ENCODE measurements at regions not wholly inside any gene's neighbourhood (a gene's known extent, or its start where the extent isn't known, plus 50 kb on each side); places are given as distances from the start of the nearest gene placed in this dataset.

- Histone ChIP-seq H3K4me3 (ENCODE audit: extremely low read depth, insufficient read depth, low read length, poor library complexity, severe bottlenecking) (no peak overlapping the region), H3K36me3 (ENCODE audit: control insufficient read depth, insufficient read depth, low read length) (no peaks in the 10 kb centered on the region), H3K27ac (ENCODE audit: low read depth, low read length, severe bottlenecking) (no peak overlapping the region), H3K9me3 (ENCODE audit: control insufficient read depth, low read length) (no peaks in the 10 kb centered on the region), H3K4me1 (ENCODE audit: control insufficient read depth, insufficient read depth, low read length, poor library complexity, severe bottlenecking) (no peaks in the 10 kb centered on the region)
- 94 to 100% methylated on average over 4 of the region's 5 CpGs for WGBS, 2 experiments (ENCODE audit: insufficient coverage in 2 of 2)
These were observed 313.0 kb upstream of the SLC7A11 start for GRCh38 chr4:138555108-138555507.

- no peak overlapping the region for H3K4me3 ChIP-seq (ENCODE audit: extremely low read depth, insufficient read depth, low read length, poor library complexity, severe bottlenecking)
- WGBS, 2 experiments (ENCODE audit: insufficient coverage in 2 of 2), result 90 to 91% methylated on average over 12 to 32 of the region's 49 CpGs
- H3K36me3 ChIP-seq (ENCODE audit: control insufficient read depth, insufficient read depth, low read length), result no peaks in the 10 kb centered on the region
- no peak overlapping the region for H3K27ac ChIP-seq (ENCODE audit: low read depth, low read length, severe bottlenecking)
- H3K4me1 ChIP-seq (ENCODE audit: control insufficient read depth, insufficient read depth, low read length, poor library complexity, severe bottlenecking), result no peaks in the 10 kb centered on the region
- no peaks in the 10 kb centered on the region for H3K9me3 ChIP-seq (ENCODE audit: control insufficient read depth, low read length)
These were observed 311.1 kb upstream of the SLC7A11 start for GRCh38 chr4:138553001-138553845.

- 86 to 100% methylated on average over 1 of the region's 1 CpG for WGBS, 2 experiments (ENCODE audit: insufficient coverage in 2 of 2)
- Histone ChIP-seq H3K4me1 (ENCODE audit: control insufficient read depth, insufficient read depth, low read length, poor library complexity, severe bottlenecking) (peaks cover 4% of the 10 kb centered on the region), H3K9me3 (ENCODE audit: control insufficient read depth, low read length) (no peaks in the 10 kb centered on the region), H3K4me3 (ENCODE audit: extremely low read depth, insufficient read depth, low read length, poor library complexity, severe bottlenecking) (no peak overlapping the region), H3K36me3 (ENCODE audit: control insufficient read depth, insufficient read depth, low read length) (no peaks in the 10 kb centered on the region), H3K27ac (ENCODE audit: low read depth, low read length, severe bottlenecking) (no peak overlapping the region)
These were observed 300.1 kb upstream of the SLC7A11 start for GRCh38 chr4:138542191-138542776.

- WGBS, 2 experiments (ENCODE audit: insufficient coverage in 2 of 2), result 69 to 92% methylated on average over 2 to 3 of the region's 4 CpGs
- peaks cover 4% of the 10 kb centered on the region for H3K4me1 ChIP-seq (ENCODE audit: control insufficient read depth, insufficient read depth, low read length, poor library complexity, severe bottlenecking)
- H3K4me3 ChIP-seq (ENCODE audit: extremely low read depth, insufficient read depth, low read length, poor library complexity, severe bottlenecking), result no peak overlapping the region
- no peaks in the 10 kb centered on the region for H3K9me3 ChIP-seq (ENCODE audit: control insufficient read depth, low read length)
- no peaks in the 10 kb centered on the region for H3K36me3 ChIP-seq (ENCODE audit: control insufficient read depth, insufficient read depth, low read length)
- H3K27ac ChIP-seq (ENCODE audit: low read depth, low read length, severe bottlenecking), result no peak overlapping the region
These were observed 298.1 kb upstream of the SLC7A11 start for GRCh38 chr4:138540056-138540800.

- Histone ChIP-seq H3K27ac (ENCODE audit: low read depth, low read length, severe bottlenecking) (no peak overlapping the region), H3K4me1 (ENCODE audit: control insufficient read depth, insufficient read depth, low read length, poor library complexity, severe bottlenecking) (peaks cover 4% of the 10 kb centered on the region)
- no CpG with 5 or more reads among the region's 2 CpGs for WGBS, 2 experiments (ENCODE audit: insufficient coverage in 2 of 2)
These were observed 296.6 kb upstream of the SLC7A11 start for GRCh38 chr4:138538743-138539142.

GRCh38 chr4:138537731-138538490, 295.8 kb upstream of the SLC7A11 start:
- Histone ChIP-seq H3K4me1 (ENCODE audit: control insufficient read depth, insufficient read depth, low read length, poor library complexity, severe bottlenecking) (peaks cover 4% of the 10 kb centered on the region), H3K27ac (ENCODE audit: low read depth, low read length, severe bottlenecking) (no peak overlapping the region), H3K4me3 (ENCODE audit: extremely low read depth, insufficient read depth, low read length, poor library complexity, severe bottlenecking) (no peak overlapping the region), H3K9me3 (ENCODE audit: control insufficient read depth, low read length) (no peaks in the 10 kb centered on the region), H3K36me3 (ENCODE audit: control insufficient read depth, insufficient read depth, low read length) (no peaks in the 10 kb centered on the region)
- 85% methylated on average over 2 of the region's 4 CpGs; no CpG with 5 or more reads in 1 of the 2 experiments for WGBS, 2 experiments (ENCODE audit: insufficient coverage in 2 of 2)

More at GRCh38 chr4:138538743-138539142, 296.6 kb upstream of the SLC7A11 start:
- no peak overlapping the region for H3K4me3 ChIP-seq (ENCODE audit: extremely low read depth, insufficient read depth, low read length, poor library complexity, severe bottlenecking)
- no peaks in the 10 kb centered on the region for H3K36me3 ChIP-seq (ENCODE audit: control insufficient read depth, insufficient read depth, low read length)
- no peaks in the 10 kb centered on the region for H3K9me3 ChIP-seq (ENCODE audit: control insufficient read depth, low read length)

GRCh38 chr4:138535316-138535715, 293.2 kb upstream of the SLC7A11 start:
- no peak overlapping the region for H3K27ac ChIP-seq (ENCODE audit: low read depth, low read length, severe bottlenecking)
- WGBS, 2 experiments (ENCODE audit: insufficient coverage in 2 of 2), result 67% methylated on average over 1 of the region's 2 CpGs

GRCh38 chr4:138522366-138522765, 280.2 kb upstream of the SLC7A11 start:
- H3K4me1 ChIP-seq (ENCODE audit: control insufficient read depth, insufficient read depth, low read length, poor library complexity, severe bottlenecking), result no peaks in the 10 kb centered on the region
- WGBS, 2 experiments (ENCODE audit: insufficient coverage in 2 of 2), result 29 to 75% methylated on average over 1 of the region's 1 CpG
- no peaks in the 10 kb centered on the region for H3K9me3 ChIP-seq (ENCODE audit: control insufficient read depth, low read length)
- H3K27ac ChIP-seq (ENCODE audit: low read depth, low read length, severe bottlenecking), result no peak overlapping the region
- no peaks in the 10 kb centered on the region for H3K36me3 ChIP-seq (ENCODE audit: control insufficient read depth, insufficient read depth, low read length)
- H3K4me3 ChIP-seq (ENCODE audit: extremely low read depth, insufficient read depth, low read length, poor library complexity, severe bottlenecking), result no peak overlapping the region

More at GRCh38 chr4:138535316-138535715, 293.2 kb upstream of the SLC7A11 start:
- H3K9me3 ChIP-seq (ENCODE audit: control insufficient read depth, low read length), result no peaks in the 10 kb centered on the region
- H3K36me3 ChIP-seq (ENCODE audit: control insufficient read depth, insufficient read depth, low read length), result no peaks in the 10 kb centered on the region
- no peak overlapping the region for H3K4me3 ChIP-seq (ENCODE audit: extremely low read depth, insufficient read depth, low read length, poor library complexity, severe bottlenecking)
- H3K4me1 ChIP-seq (ENCODE audit: control insufficient read depth, insufficient read depth, low read length, poor library complexity, severe bottlenecking), result no peaks in the 10 kb centered on the region

GRCh38 chr4:138521809-138522208, 279.7 kb upstream of the SLC7A11 start:
- 78 to 83% methylated on average over 4 of the region's 4 CpGs for WGBS, 2 experiments (ENCODE audit: insufficient coverage in 2 of 2)
- no peaks in the 10 kb centered on the region for H3K9me3 ChIP-seq (ENCODE audit: control insufficient read depth, low read length)
- H3K4me3 ChIP-seq (ENCODE audit: extremely low read depth, insufficient read depth, low read length, poor library complexity, severe bottlenecking), result no peak overlapping the region
- no peak overlapping the region for H3K27ac ChIP-seq (ENCODE audit: low read depth, low read length, severe bottlenecking)
- no peaks in the 10 kb centered on the region for H3K4me1 ChIP-seq (ENCODE audit: control insufficient read depth, insufficient read depth, low read length, poor library complexity, severe bottlenecking)
- H3K36me3 ChIP-seq (ENCODE audit: control insufficient read depth, insufficient read depth, low read length), result no peaks in the 10 kb centered on the region

GRCh38 chr4:138519436-138519835, 277.3 kb upstream of the SLC7A11 start:
- 0% methylated on average over 1 of the region's 2 CpGs; no CpG with 5 or more reads in 1 of the 2 experiments for WGBS, 2 experiments (ENCODE audit: insufficient coverage in 2 of 2)
- no peak overlapping the region for H3K27ac ChIP-seq (ENCODE audit: low read depth, low read length, severe bottlenecking)

More at GRCh38 chr4:138519436-138519835, 277.3 kb upstream of the SLC7A11 start:
- Histone ChIP-seq H3K4me3 (ENCODE audit: extremely low read depth, insufficient read depth, low read length, poor library complexity, severe bottlenecking) (no peak overlapping the region), H3K4me1 (ENCODE audit: control insufficient read depth, insufficient read depth, low read length, poor library complexity, severe bottlenecking) (no peaks in the 10 kb centered on the region), H3K9me3 (ENCODE audit: control insufficient read depth, low read length) (no peaks in the 10 kb centered on the region), H3K36me3 (ENCODE audit: control insufficient read depth, insufficient read depth, low read length) (no peaks in the 10 kb centered on the region)
